ENCODE measurements at regions not wholly inside any gene's neighbourhood (a gene's known extent, or its start where the extent isn't known, plus 50 kb on each side); places are given as distances from the start of the nearest gene placed in this dataset.

- H3K27me3 ChIP-seq (replicated peaks; ENCODE audit: control insufficient read depth, insufficient read depth, low read length): no peaks in the 10 kb centered on the region
- TF ChIP-seq CTCF (IDR thresholded peaks at IDR 0.05; ENCODE audit: insufficient read depth, low read length, poor library complexity, severe bottlenecking): no peak
- H3K36me3 ChIP-seq (ENCODE audit: control insufficient read depth, insufficient read depth, low read length): no peaks in the 10 kb centered on the region
- H3K4me3 ChIP-seq (replicated peaks; ENCODE audit: low read depth, low read length): no peak overlapping the region
- no peak for DNase-seq (ENCODE audit: extremely low read depth, insufficient read length)
These were observed 197.8 kb upstream of the ZNF717 start for GRCh38 chr3:75983111-75983510.

- no peak for TF ChIP-seq CTCF (IDR thresholded peaks at IDR 0.05; ENCODE audit: insufficient read depth, low read length, poor library complexity, severe bottlenecking)
- DNase-seq (ENCODE audit: extremely low read depth, insufficient read length): no peak
- no peak overlapping the region for H3K4me3 ChIP-seq (replicated peaks; ENCODE audit: low read depth, low read length)
- no peaks in the 10 kb centered on the region for H3K27me3 ChIP-seq (replicated peaks; ENCODE audit: control insufficient read depth, insufficient read depth, low read length)
- H3K36me3 ChIP-seq (ENCODE audit: control insufficient read depth, insufficient read depth, low read length): no peaks in the 10 kb centered on the region
These were observed 198.4 kb upstream of the ZNF717 start for GRCh38 chr3:75983609-75984290.

GRCh38 chr3:75985432-75985831 is 200.1 kb upstream of the ZNF717 start:
- H3K4me3 ChIP-seq (replicated peaks; ENCODE audit: low read depth, low read length): no peak overlapping the region
- no peaks in the 10 kb centered on the region for H3K27me3 ChIP-seq (replicated peaks; ENCODE audit: control insufficient read depth, insufficient read depth, low read length)
- no peak for TF ChIP-seq CTCF (IDR thresholded peaks at IDR 0.05; ENCODE audit: insufficient read depth, low read length, poor library complexity, severe bottlenecking)
- no peaks in the 10 kb centered on the region for H3K36me3 ChIP-seq (ENCODE audit: control insufficient read depth, insufficient read depth, low read length)
- no peak for DNase-seq (ENCODE audit: extremely low read depth, insufficient read length)

- H3K27me3 ChIP-seq (replicated peaks; ENCODE audit: control insufficient read depth, insufficient read depth, low read length): no peaks in the 10 kb centered on the region
- TF ChIP-seq CTCF (IDR thresholded peaks at IDR 0.05; ENCODE audit: insufficient read depth, low read length, poor library complexity, severe bottlenecking): no peak
- DNase-seq (ENCODE audit: extremely low read depth, insufficient read length): no peak
- no peak overlapping the region for H3K4me3 ChIP-seq (replicated peaks; ENCODE audit: low read depth, low read length)
- no peaks in the 10 kb centered on the region for H3K36me3 ChIP-seq (ENCODE audit: control insufficient read depth, insufficient read depth, low read length)
These were observed 224.9 kb upstream of the ZNF717 start for GRCh38 chr3:76010252-76010651.

GRCh38 chr3:76011121-76011520 is 225.8 kb upstream of the ZNF717 start:
- Histone ChIP-seq H3K36me3 (ENCODE audit: control insufficient read depth, insufficient read depth, low read length) (no peaks in the 10 kb centered on the region), H3K27me3 (replicated peaks; ENCODE audit: control insufficient read depth, insufficient read depth, low read length) (no peaks in the 10 kb centered on the region)
- no peak for DNase-seq (ENCODE audit: extremely low read depth, insufficient read length)

More at GRCh38 chr3:76011121-76011520, 225.8 kb upstream of the ZNF717 start:
- no peak for TF ChIP-seq CTCF (IDR thresholded peaks at IDR 0.05; ENCODE audit: insufficient read depth, low read length, poor library complexity, severe bottlenecking)
- no peak overlapping the region for H3K4me3 ChIP-seq (replicated peaks; ENCODE audit: low read depth, low read length)
